ENCODE measurements at regions not wholly inside any gene's neighbourhood (a gene's known extent, or its start where the extent isn't known, plus 50 kb on each side); places are given as distances from the start of the nearest gene placed in this dataset.
"Not testable (repeated sequence)": the region's sequence is repeated elsewhere in the genome, so short reads cannot be mapped to it uniquely, and the experiment has no call there.

GRCh38 chr2:126270587-126270986 is 385.4 kb upstream of the GYPC start:
- H3K9me3 Mint-ChIP-seq: no peaks in the 10 kb centered on the region
- intact Hi-C loops (cut with micrococcal nuclease): no loop called here
- H3K4me1 Mint-ChIP-seq (ENCODE audit: low read depth): no peaks in the 10 kb centered on the region
- H3K36me3 Mint-ChIP-seq (ENCODE audit: low read depth): no peaks in the 10 kb centered on the region
- H3K27ac Mint-ChIP-seq: no peak overlapping the region
- no peaks in the 10 kb centered on the region for H3K27me3 Mint-ChIP-seq
- no peak overlapping the region for H3K4me3 Mint-ChIP-seq

GRCh38 chr2:126272401-126272800 is 383.6 kb upstream of the GYPC start:
- Mint-ChIP-seq H3K4me3 (no peak overlapping the region), H3K4me1 (ENCODE audit: low read depth) (no peaks in the 10 kb centered on the region), H3K27ac (no peak overlapping the region), H3K9me3 (no peaks in the 10 kb centered on the region), H3K27me3 (no peaks in the 10 kb centered on the region), H3K36me3 (ENCODE audit: low read depth) (no peaks in the 10 kb centered on the region)
- intact Hi-C loops (cut with micrococcal nuclease): no loop called here

DNA sequence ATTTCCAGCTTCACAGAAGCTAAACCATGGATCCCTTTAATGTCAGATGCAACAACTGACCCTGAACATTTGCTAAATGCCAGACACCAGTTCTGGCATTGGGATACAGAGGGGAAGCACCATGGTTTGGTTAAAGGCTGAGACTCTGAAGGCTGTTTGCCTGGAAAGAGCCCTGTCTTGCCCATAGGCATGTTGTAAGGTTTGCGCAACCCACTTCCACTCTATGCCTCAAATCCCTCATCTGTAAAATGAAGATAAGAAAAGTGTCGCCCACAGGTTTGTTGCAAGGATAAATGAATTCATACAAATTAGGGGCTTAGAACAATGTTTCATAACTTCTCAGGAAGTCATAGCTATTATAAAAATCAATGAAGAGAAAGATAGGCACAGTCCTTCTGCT is 380.9 kb upstream of the GYPC start:
- intact Hi-C loops (cut with micrococcal nuclease): no loop called here
- Mint-ChIP-seq H3K4me3 (no peak overlapping the region), H3K36me3 (ENCODE audit: low read depth) (no peaks in the 10 kb centered on the region), H3K27ac (no peak overlapping the region), H3K9me3 (no peaks in the 10 kb centered on the region), H3K4me1 (ENCODE audit: low read depth) (no peaks in the 10 kb centered on the region), H3K27me3 (no peaks in the 10 kb centered on the region)

DNA sequence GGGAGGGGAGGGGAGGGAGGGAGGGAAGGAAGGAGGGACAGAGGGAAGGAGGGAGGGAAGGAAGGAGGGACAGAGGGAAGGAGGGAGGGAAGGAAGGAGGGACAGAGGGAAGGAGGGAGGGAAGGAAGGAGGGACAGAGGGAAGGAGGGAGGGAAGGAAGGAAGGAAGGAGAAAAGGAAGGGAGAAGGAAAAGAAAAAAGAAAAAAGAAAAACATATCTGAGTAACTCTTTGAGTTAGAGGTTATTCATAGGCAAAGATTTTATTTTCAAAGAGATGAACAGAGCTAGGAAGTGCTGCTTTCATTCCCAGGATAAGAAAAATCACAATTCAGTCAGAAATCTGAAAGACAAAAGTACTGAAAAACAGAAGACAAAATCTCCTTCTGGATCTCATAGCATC is 379.7 kb upstream of the GYPC start:
- H3K36me3 Mint-ChIP-seq (ENCODE audit: low read depth); H3K27ac Mint-ChIP-seq; H3K4me3 Mint-ChIP-seq; H3K4me1 Mint-ChIP-seq (ENCODE audit: low read depth); H3K9me3 Mint-ChIP-seq; intact Hi-C loops (cut with micrococcal nuclease); H3K27me3 Mint-ChIP-seq: not testable (repeated sequence)

- intact Hi-C loops (cut with micrococcal nuclease): no loop called here
- Mint-ChIP-seq H3K27me3 (no peaks in the 10 kb centered on the region), H3K4me3 (no peak overlapping the region), H3K4me1 (ENCODE audit: low read depth) (no peaks in the 10 kb centered on the region), H3K27ac (no peak overlapping the region), H3K36me3 (ENCODE audit: low read depth) (no peaks in the 10 kb centered on the region), H3K9me3 (no peaks in the 10 kb centered on the region)
These were observed 367.6 kb upstream of the GYPC start for GRCh38 chr2:126288362-126288761.

- H3K36me3 Mint-ChIP-seq (ENCODE audit: low read depth); H3K9me3 Mint-ChIP-seq; H3K27me3 Mint-ChIP-seq; H3K4me1 Mint-ChIP-seq (ENCODE audit: low read depth); intact Hi-C loops (cut with micrococcal nuclease); H3K27ac Mint-ChIP-seq; H3K4me3 Mint-ChIP-seq: not testable (repeated sequence)
These were observed 362.0 kb upstream of the GYPC start for GRCh38 chr2:126293962-126294361.

DNA sequence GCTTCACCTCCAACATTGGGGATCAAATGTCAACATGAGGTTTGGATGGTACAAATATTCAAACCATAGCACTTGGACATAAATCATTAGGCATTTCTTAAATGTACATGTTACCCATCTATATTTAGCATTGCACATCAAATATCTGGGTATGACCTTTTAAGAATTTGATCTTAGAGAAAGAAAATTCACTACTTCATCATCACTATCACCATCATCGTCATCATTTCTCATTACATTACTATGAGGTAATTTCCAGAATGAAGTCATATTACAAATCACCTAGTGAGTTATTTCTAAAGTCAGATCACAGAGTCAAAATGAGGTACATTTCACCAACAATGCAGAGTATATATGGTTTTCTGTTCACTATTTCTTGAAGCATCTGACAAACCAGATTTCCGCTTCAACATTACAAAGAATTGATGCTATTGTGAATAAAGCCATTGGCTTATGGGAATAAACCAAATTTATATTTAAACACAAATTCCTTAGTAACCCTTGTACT is 356.4 kb upstream of the GYPC start:
- intact Hi-C loops (cut with micrococcal nuclease): no loop called here
- Mint-ChIP-seq H3K27me3 (peaks cover 1% of the 10 kb centered on the region), H3K36me3 (ENCODE audit: low read depth) (no peaks in the 10 kb centered on the region), H3K4me3 (no peak overlapping the region), H3K4me1 (ENCODE audit: low read depth) (no peaks in the 10 kb centered on the region), H3K27ac (no peak overlapping the region), H3K9me3 (no peaks in the 10 kb centered on the region)

DNA sequence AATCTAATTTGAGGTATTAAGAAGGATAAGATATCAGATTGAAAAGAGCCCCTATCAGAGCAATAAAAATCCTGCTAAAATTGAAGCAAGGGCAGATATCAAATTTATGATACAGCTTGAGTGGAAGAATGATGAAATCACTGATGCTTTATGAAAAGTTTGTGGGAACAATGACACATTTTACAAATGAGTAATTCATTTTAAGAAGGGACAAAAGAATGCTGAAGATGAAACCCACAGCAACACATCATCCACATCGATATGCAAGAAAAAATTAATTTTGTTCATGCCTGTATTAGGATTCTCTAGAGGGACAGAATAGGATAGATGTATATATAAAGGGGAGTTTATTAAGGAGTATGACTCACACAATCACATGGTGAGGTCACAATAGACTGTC is 355.6 kb upstream of the GYPC start:
- Mint-ChIP-seq H3K36me3 (ENCODE audit: low read depth) (no peaks in the 10 kb centered on the region), H3K4me3 (no peak overlapping the region), H3K9me3 (no peaks in the 10 kb centered on the region), H3K27ac (no peak overlapping the region), H3K27me3 (peaks cover 1% of the 10 kb centered on the region), H3K4me1 (ENCODE audit: low read depth) (no peaks in the 10 kb centered on the region)
- intact Hi-C loops (cut with micrococcal nuclease): no loop called here

GRCh38 chr2:126302043-126302442 is 353.9 kb upstream of the GYPC start:
- no peaks in the 10 kb centered on the region for H3K36me3 Mint-ChIP-seq (ENCODE audit: low read depth)
- intact Hi-C loops (cut with micrococcal nuclease): no loop called here
- H3K4me3 Mint-ChIP-seq: no peak overlapping the region
- H3K9me3 Mint-ChIP-seq: no peaks in the 10 kb centered on the region
- H3K4me1 Mint-ChIP-seq (ENCODE audit: low read depth): no peaks in the 10 kb centered on the region
- no peak overlapping the region for H3K27ac Mint-ChIP-seq
- H3K27me3 Mint-ChIP-seq: peaks cover 1% of the 10 kb centered on the region

DNA sequence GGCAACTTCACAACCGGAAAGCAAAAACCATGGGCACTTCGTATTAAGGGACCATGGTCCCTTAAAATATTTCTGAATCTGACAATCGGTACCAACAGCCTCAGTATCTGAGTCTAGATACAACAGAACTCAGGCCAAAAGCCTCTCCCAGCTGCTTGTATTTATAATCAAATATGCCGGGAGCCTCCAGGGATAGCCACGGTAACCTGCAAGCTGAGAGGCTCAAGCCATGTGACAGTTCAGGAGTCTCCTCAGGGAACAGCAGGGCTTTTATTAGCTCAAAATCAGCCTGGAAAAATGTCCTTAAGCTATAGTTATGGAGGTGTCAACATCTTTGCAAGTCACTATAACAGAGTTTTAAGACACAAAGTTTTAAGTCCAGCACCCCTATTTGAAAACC is 352.8 kb upstream of the GYPC start:
- H3K27ac Mint-ChIP-seq: no peak overlapping the region
- H3K4me1 Mint-ChIP-seq (ENCODE audit: low read depth): no peaks in the 10 kb centered on the region
- peaks cover 1% of the 10 kb centered on the region for H3K9me3 Mint-ChIP-seq
- no peak overlapping the region for H3K4me3 Mint-ChIP-seq
- intact Hi-C loops (cut with micrococcal nuclease): no loop called here
- H3K36me3 Mint-ChIP-seq (ENCODE audit: low read depth): no peaks in the 10 kb centered on the region
- peaks cover 1% of the 10 kb centered on the region for H3K27me3 Mint-ChIP-seq

DNA sequence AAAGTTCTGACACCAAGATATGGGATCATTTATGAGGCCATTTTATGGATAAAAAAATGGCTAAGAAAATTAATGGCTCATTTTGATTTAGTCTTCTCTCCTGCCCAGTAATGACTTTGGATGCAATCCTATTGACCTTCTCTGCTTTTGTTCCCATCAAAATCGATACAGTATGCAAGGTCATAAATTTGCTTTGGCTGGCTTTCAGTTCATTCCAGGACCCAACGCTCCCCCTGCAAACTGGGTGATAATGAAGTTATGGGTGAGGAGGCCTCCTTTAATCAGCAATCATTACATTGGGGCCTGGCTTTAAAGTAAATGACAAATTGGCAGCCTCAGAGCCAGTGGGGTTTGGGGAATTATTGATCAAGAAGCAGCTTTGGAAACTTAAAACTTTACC is 351.8 kb upstream of the GYPC start:
- H3K4me1 Mint-ChIP-seq (ENCODE audit: low read depth): no peaks in the 10 kb centered on the region
- no peak overlapping the region for H3K4me3 Mint-ChIP-seq
- peaks cover 9% of the 10 kb centered on the region for H3K9me3 Mint-ChIP-seq
- no peaks in the 10 kb centered on the region for H3K27me3 Mint-ChIP-seq
- no peaks in the 10 kb centered on the region for H3K36me3 Mint-ChIP-seq (ENCODE audit: low read depth)
- H3K27ac Mint-ChIP-seq: no peak overlapping the region
- intact Hi-C loops (cut with micrococcal nuclease): no loop called here

GRCh38 chr2:126306539-126306938 is 349.4 kb upstream of the GYPC start:
- H3K4me1 Mint-ChIP-seq (ENCODE audit: low read depth): no peaks in the 10 kb centered on the region
- no peaks in the 10 kb centered on the region for H3K27me3 Mint-ChIP-seq
- H3K4me3 Mint-ChIP-seq: no peak overlapping the region
- intact Hi-C loops (cut with micrococcal nuclease): no loop called here
- H3K9me3 Mint-ChIP-seq: peaks cover 9% of the 10 kb centered on the region
- no peaks in the 10 kb centered on the region for H3K36me3 Mint-ChIP-seq (ENCODE audit: low read depth)
- no peak overlapping the region for H3K27ac Mint-ChIP-seq

DNA sequence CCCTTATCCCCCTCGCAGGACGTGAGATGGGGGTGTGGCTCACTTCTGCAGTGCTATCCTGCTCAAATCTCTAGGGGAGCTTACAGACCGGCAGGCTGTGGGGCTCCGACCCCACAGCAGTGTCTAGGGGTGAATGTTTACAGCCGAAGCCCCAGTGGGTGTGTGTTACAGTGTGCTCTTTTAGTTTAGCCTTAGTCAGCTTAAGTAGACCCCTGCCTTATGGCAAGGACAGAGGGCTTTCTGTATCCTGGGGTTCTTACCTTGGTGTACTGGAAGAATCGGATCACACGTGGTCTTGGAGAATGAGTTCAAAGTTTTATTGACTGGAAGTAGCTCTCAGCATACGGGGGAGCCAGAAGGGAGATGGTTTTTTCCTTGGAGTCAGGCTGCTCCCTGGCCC is 348.2 kb upstream of the GYPC start:
- H3K9me3 Mint-ChIP-seq: peaks cover 9% of the 10 kb centered on the region
- no peaks in the 10 kb centered on the region for H3K36me3 Mint-ChIP-seq (ENCODE audit: low read depth)
- intact Hi-C loops (cut with micrococcal nuclease): no loop called here
- H3K27ac Mint-ChIP-seq: no peak overlapping the region
- H3K4me3 Mint-ChIP-seq: no peak overlapping the region
- no peaks in the 10 kb centered on the region for H3K27me3 Mint-ChIP-seq
- H3K4me1 Mint-ChIP-seq (ENCODE audit: low read depth): no peaks in the 10 kb centered on the region

DNA sequence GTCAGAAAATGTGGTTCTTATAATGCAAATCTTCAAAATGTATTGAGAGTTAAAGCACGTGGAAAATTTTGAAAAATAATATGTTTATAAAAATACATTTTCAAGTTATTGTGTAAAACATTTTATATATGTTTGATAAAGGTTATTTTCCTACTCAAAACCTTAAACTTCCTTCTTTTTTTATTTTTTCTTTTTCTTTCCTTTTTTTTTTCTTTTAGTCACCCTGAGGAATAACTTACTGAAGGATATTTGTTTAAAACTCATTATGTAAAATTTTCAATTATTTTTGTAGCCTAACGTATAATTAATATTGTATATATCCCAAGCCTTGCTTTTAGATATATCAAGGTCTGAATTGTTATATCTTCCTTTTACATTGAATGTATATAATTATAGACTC is 346.8 kb upstream of the GYPC start:
- no peak overlapping the region for H3K27ac Mint-ChIP-seq
- no peaks in the 10 kb centered on the region for H3K36me3 Mint-ChIP-seq (ENCODE audit: low read depth)
- H3K9me3 Mint-ChIP-seq: peaks cover 9% of the 10 kb centered on the region
- intact Hi-C loops (cut with micrococcal nuclease): no loop called here
- no peaks in the 10 kb centered on the region for H3K27me3 Mint-ChIP-seq
- no peaks in the 10 kb centered on the region for H3K4me1 Mint-ChIP-seq (ENCODE audit: low read depth)
- no peak overlapping the region for H3K4me3 Mint-ChIP-seq

- H3K27ac Mint-ChIP-seq: no peak overlapping the region
- H3K36me3 Mint-ChIP-seq (ENCODE audit: low read depth): no peaks in the 10 kb centered on the region
- H3K9me3 Mint-ChIP-seq: peaks cover 9% of the 10 kb centered on the region
- H3K4me1 Mint-ChIP-seq (ENCODE audit: low read depth): no peaks in the 10 kb centered on the region
- intact Hi-C loops (cut with micrococcal nuclease): no loop called here
- no peak overlapping the region for H3K4me3 Mint-ChIP-seq
- no peaks in the 10 kb centered on the region for H3K27me3 Mint-ChIP-seq
These were observed 343.4 kb upstream of the GYPC start for GRCh38 chr2:126312579-126312978.
